Activated T-helper 9 cell treated with anti-CD3 and anti-CD28 coated beads, Interleukin-2, amount 50 U/mL, for 16 hours (primary cell): ENCODE measurements at regions not wholly inside any gene's neighbourhood (a gene's known extent, or its start where the extent isn't known, plus 50 kb on each side); places are given as distances from the start of the nearest gene placed in this dataset.
"Not testable (repeated sequence)": the region's sequence is repeated elsewhere in the genome, so short reads cannot be mapped to it uniquely, and the experiment has no call there.

ENCODE experiments used
- DNase-seq: peaks from one replicate; pipeline ENCODE4 v3.0.0-alpha.2; 2020; ENCODE audit warnings: low read depth

DNA sequence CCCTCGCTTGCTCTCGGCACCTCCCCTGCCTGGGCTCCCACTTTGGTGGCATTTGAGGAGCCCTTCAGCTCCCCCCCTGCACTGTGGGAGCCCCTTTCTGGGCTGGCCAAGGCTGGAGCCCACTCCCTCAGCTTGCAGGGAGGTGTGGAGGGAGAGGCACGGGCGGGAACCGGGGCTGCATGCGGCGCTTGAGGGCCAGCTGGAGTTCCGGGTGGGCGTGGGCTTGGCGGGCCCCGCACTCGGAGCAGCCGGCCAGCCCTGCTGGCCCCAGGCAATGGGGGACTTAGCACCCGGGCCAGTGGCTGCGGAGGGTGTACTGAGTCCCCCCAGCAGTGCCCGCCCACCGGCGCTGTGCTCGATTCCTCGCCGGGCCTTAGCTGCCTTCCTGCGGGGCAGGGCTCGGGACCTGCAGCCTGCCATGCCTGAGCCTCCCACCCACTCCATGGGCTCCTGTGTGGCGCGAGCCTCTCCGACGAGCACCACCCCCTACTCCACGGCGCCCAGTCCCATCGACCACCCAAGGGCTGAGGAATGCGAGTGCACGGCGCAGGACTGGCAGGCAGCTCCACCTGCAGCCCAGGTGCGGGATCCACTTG, 730.0 kb upstream of the SEMA6A start:
- not testable (repeated sequence) for DNase-seq

DNA sequence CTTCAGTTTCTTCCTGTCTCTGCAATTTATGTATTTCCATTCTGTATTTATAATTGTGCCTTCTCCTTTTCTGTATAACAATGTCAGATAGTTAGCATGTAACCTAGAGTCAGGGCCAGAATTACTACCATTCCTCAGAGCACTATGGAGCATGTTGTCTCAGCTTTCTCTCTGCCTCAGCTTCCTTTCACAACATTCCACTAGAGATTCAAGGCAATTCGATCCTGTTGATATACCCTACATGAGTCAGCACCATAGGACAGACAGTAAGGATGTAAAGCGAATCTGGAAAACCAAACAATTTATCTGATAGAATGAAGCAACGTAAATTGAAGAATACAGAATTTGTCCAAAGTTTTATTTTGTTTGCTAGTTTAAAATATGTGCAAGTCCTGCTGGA, 728.3 kb upstream of the SEMA6A start:
- DNase-seq: no peak

- no peak for DNase-seq
These were observed 727.9 kb upstream of the SEMA6A start for GRCh38 chr5:117302473-117302872.

DNA sequence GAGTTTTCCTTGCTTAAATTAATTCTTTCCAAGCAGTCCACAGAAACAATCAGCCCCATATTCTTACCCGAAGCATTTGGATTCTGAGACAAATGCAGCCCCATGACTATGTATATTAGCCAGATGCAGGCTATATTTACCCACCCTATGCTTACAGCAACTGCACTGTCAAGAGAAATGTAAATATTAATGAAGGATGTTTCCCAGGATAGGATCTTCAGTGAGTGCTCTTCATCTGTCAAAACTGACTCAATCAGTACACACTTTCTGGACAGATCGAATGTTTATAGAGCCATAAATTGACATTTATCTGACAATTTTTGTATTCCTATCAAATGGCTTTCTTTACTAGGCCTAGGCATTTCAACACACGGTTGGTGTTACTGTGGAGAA, 725.3 kb upstream of the SEMA6A start:
- no peak for DNase-seq

DNA sequence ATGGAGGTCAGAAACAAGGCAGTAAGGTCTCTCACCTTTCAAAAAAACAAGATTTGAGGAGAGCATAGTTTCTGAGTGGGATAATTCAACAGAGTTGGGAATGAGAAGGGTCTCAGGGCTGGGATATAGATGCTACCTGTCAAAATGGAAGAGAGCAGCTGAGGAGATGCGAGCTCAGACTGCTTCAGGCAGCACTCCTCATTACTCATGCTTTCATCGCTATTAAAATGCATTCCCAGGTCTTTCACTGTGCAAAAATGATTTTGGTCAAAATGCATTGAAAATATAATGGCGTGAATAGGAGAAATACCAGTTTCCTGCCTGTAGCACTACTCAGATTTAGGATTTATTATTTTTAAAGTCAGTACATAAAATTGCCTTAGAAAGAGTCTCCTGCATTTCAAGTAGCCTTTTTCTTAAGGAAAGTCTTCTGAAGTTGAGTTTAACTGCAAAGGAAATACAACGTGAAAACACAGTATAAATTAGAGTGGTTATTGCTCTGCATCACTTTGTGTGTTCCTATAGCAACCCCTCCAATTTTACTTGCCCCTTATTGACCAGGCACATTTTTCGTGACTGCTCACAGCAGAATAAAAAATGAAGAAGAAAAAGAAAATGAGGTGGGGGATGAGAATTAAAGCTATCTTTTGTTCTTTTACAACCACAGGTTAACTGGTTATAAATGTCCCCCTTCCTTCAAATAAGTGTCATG, 724.8 kb upstream of the SEMA6A start:
- DNase-seq: no peak

DNA sequence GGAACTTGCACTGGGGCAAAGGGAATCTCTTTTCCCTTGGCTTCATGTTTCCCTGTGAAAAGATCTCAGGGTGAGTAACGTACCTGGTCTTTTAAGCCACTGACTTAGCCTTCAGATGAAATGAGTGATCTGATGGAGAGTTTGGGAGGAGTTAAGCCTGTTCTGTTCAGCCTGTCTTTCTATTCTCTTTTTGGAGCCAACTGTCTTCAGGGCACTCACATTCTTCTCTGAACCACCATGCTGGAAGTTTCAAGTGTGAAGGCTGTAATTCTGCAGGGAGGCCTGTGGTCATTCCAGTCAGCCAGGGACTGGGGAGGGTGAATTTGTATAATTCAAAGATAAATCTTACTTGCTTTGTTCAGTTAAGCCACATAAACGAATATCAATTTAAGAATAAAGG, 722.2 kb upstream of the SEMA6A start:
- DNase-seq: no peak

- no peak for DNase-seq
These were observed 721.3 kb upstream of the SEMA6A start for GRCh38 chr5:117295941-117296340.

GRCh38 chr5:117286813-117287212, 712.2 kb upstream of the SEMA6A start:
- DNase-seq: no peak

DNA sequence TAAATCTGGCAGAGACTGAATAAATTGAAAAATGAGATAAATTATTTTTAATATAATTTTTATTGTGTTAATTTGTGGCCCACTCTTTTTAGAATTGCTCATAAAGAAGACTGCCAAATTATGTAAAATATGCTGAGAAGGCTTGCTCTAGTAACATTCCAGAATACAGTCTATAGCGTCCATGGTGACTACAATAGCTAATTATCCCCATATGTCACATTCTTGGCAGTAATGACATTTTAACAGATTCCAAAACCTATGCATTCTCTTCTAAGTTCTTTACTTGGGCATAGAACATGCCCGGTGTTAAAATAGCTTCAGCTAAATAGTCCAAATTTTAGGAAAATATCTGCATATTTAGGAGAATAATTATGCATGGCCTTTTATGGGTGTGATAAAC, 697.0 kb upstream of the SEMA6A start:
- DNase-seq: no peak

DNA sequence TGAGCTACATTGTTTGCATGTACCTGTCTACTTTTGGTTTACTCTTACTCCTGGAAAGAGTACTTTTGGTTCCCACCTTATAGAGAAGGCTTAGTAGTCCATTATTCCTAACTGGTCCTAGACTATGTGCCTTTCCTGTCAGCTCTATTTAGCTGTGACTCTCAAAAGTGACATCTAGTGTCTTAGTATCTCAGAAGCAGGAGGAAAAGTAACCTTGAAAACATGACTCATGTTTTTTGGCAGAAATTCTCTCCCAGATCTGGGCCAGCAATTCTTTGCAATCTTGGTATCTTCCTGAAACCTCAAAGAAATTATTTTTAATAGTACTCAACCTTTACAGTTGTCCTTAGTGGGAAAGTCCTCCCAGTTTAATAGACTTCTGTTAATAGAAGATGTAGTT, 691.7 kb upstream of the SEMA6A start:
- no peak for DNase-seq

DNA sequence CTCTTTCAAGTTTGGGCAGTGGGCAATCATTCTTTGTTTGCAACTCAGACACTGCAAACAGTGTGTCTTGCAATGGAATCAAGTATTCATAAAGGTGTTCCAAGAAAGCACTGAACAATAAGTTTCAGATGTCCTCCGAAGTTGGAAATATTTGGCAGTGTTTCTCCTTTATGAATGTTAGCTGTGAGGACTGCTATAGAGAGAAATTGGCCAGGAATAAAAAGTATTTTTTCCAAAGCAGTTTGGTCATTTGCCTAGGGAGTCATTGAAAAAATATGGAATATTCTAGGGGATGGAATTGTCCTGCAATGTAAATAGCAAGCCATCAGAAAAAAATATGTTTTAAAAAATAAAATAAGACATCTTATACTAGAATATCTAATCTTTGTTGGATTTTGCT, 688.6 kb upstream of the SEMA6A start:
- DNase-seq: no peak

- no peak for DNase-seq
These were observed 688.0 kb upstream of the SEMA6A start for GRCh38 chr5:117262572-117263131.

GRCh38 chr5:117261948-117262571, 687.4 kb upstream of the SEMA6A start:
- DNase-seq: no peak

DNA sequence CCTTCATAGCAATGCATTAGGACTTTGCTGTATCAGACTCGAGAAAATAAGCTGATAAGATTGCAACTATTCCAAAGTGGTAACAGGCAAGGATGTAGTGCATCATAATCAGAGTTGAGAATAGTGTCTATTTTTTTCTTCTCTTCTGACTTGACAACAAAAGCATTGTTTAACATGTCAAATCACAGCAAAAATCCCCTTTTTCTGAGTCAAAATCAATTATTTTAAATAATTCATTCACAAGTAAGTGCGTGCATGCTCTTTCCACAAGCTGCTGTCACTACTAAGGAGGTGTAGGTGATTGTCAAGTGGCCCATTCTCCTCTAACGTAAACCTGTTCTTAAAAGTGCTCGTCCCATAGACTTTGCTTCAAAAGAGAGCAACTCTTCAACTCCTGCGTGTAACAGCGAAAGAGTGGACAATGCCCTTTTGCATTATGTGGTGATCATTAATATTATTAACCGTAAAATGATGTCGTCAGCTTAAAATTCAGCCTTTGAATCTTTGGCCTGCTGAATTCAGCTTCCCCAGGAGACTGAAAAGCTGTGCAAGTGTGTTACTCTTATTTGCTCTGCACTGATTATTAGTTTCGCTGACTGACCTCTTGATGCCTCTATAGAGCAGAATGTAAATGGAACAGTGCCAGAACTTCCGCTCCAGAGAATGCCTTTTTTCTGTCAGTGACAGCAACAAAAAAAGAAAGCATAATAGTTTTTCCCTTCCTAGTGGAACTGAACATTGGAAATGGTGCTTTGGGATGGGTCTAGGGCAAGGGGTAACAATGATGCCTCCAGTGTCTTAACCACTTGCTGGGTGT, 680.8 kb upstream of the SEMA6A start:
- DNase-seq: no peak

- DNase-seq: no peak
These were observed 677.9 kb upstream of the SEMA6A start for GRCh38 chr5:117252566-117252965.

GRCh38 chr5:117249086-117249815, 674.6 kb upstream of the SEMA6A start:
- DNase-seq: no peak

GRCh38 chr5:117246424-117246823, 671.8 kb upstream of the SEMA6A start:
- no peak for DNase-seq

DNA sequence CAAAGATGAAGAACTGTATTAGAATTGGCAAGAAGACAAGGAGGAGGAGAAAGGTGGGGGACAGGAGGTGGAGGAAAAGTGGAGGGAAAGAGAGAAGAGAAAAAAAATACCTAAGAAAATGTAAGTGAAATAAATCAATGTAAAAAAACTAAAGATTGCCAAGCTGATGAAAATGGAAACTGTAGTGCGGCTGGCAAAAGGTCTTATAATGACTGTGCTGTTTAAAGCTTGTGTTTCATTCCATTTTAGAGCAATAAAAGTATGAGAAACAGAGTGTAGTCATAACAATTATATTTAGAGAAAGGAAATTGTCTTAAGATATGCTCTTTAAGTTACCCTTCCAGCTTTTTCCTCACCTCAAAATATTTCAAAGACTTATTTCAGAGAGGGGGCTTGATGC, 670.5 kb upstream of the SEMA6A start:
- DNase-seq: no peak

DNA sequence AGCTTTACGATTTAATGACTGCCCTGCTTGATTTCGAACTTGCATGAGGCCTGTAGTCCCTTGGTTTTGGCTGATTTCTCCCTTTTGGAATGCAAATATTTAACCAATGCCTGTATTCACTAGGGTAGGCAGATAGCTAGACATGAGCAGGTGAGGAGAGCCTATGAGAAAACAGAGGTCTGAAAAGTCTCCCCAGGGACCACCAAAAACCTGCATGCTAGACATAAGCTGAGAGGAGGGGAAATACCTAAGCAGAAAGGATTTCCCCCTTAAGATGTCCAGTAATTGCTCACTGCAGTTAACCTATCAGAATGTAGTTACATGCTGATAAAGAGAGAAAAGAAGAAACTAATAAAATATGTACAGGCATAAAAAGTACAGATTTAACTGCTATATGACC, 667.4 kb upstream of the SEMA6A start:
- DNase-seq: no peak

- DNase-seq: no peak
These were observed 662.3 kb upstream of the SEMA6A start for GRCh38 chr5:117236941-117237340.

- DNase-seq: no peak
These were observed 661.2 kb upstream of the SEMA6A start for GRCh38 chr5:117235786-117236185.

GRCh38 chr5:117230375-117230774, 655.8 kb upstream of the SEMA6A start:
- no peak for DNase-seq
